ENCODE measurements at regions not wholly inside any gene's neighbourhood (a gene's known extent, or its start where the extent isn't known, plus 50 kb on each side); places are given as distances from the start of the nearest gene placed in this dataset.

DNA sequence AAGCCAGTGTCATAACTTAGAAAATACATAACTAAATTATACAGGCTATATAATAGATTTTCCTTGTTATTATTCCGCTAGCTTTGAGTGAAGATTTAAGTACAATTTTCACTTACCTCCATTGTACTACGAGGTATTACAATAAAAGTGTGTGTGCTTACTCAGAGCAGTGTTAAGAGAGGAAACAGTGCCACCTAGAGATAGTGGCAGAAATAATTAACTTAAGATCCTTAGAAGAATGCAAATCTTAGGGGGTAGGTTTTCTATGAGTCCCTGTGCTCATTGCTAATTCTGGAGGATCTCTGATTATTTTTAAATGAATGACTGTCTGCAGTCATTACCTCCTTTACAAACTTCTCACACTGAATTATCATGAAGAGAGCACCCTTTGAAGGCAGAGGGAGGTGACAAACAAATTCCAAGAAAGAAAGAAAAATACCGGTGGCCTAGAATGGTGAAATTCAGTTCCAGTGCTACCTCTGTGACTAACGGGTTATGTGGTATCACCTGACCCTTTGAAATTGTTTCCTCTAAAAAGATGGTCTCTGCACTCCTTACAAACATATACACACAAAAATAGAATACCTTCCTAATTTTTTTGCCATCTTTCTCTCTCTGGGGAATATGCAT is 379.8 kb downstream of the TRIM36 start:
- no peak overlapping the region for H3K27ac ChIP-seq
- H3K36me3 ChIP-seq, result no peaks in the 10 kb centered on the region
- no peak overlapping the region for H3K4me3 ChIP-seq
- 43 to 46% methylated on average over 4 of the region's 4 CpGs for WGBS, 2 donors
- no peaks in the 10 kb centered on the region for H3K4me1 ChIP-seq
- no peaks in the 10 kb centered on the region for H3K9me3 ChIP-seq
- DNase-seq, result no peak
- ATAC-seq (ENCODE audit: low FRiP score in 2 of 2), result no peak
- H3K27me3 ChIP-seq, result no peaks in the 10 kb centered on the region
- TF ChIP-seq, protein P1, sequence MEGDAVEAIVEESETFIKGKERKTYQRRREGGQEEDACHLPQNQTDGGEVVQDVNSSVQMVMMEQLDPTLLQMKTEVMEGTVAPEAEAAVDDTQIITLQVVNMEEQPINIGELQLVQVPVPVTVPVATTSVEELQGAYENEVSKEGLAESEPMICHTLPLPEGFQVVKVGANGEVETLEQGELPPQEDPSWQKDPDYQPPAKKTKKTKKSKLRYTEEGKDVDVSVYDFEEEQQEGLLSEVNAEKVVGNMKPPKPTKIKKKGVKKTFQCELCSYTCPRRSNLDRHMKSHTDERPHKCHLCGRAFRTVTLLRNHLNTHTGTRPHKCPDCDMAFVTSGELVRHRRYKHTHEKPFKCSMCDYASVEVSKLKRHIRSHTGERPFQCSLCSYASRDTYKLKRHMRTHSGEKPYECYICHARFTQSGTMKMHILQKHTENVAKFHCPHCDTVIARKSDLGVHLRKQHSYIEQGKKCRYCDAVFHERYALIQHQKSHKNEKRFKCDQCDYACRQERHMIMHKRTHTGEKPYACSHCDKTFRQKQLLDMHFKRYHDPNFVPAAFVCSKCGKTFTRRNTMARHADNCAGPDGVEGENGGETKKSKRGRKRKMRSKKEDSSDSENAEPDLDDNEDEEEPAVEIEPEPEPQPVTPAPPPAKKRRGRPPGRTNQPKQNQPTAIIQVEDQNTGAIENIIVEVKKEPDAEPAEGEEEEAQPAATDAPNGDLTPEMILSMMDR (IDR thresholded peaks at IDR 0.05), result peak in 2 of 6 experiments; percentile 26 to 42
- no peak for TF ChIP-seq POLR2A (IDR thresholded peaks at IDR 0.05)

DNA sequence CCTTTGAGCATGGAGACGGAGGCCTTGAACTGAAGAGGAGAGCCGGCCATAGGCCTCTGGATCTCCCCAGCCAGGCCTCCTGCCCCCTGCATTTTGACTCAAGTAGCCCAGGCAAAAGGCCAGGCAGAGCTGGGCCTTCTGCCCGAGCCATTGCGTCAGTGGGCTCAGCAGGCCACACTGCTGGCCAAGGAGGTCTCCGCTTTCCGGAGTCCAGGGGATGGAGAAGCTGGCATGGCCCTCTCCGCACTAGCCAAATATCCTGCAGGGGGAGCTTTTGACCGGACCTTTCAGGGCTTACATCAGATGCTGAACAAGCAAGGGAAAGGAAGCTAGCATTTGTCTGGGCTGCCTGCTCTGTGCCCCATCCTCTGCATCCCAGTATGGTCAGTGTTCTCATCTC is 386.8 kb downstream of the TRIM36 start:
- Histone ChIP-seq H3K4me1 (no peaks in the 10 kb centered on the region), H3K9me3 (no peaks in the 10 kb centered on the region), H3K27ac (no peak overlapping the region), H3K36me3 (no peaks in the 10 kb centered on the region), H3K27me3 (no peaks in the 10 kb centered on the region), H3K4me3 (no peak overlapping the region)
- ATAC-seq (ENCODE audit: low FRiP score in 2 of 2) (peak in 1 of 2 donors; percentile 40), DNase-seq (peak in 1 of 2 donors; percentile 55)
- 77 to 78% methylated on average over 3 to 8 of the region's 8 CpGs for WGBS, 2 donors
- TF ChIP-seq, protein P1 (IDR thresholded peaks at IDR 0.05), result no peak
- TF ChIP-seq POLR2AphosphoS5 (IDR thresholded peaks at IDR 0.05), result no peak
- TF ChIP-seq POLR2A (IDR thresholded peaks at IDR 0.05), result no peak
- TF ChIP-seq EP300 (IDR thresholded peaks at IDR 0.05), result no peak

DNA sequence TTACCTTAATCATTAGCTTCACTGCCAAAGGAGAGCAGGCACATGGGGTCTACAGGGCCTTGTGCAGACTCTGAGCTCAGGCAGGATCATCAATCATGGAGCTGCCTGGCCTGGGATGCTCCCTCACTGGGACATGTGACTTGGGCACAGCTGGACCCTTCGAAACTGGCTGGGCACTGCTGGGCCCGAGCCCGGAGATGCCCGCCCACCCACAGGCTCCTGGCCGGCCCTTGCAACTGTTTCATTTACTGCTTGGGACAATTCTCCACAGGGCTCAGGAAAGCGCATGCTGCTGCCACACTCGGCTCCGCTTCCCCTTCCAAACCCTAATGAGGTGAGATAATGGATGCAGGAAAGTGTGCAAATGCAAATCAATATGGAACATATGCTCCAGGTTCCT is 387.5 kb downstream of the TRIM36 start:
- no peaks in the 10 kb centered on the region for H3K4me1 ChIP-seq
- no peak for ATAC-seq (ENCODE audit: low FRiP score in 2 of 2)
- TF ChIP-seq POLR2AphosphoS5 (IDR thresholded peaks at IDR 0.05), result no peak
- TF ChIP-seq, protein P1 (IDR thresholded peaks at IDR 0.05), result no peak
- no peak for TF ChIP-seq EP300 (IDR thresholded peaks at IDR 0.05)
- no peak for TF ChIP-seq POLR2A (IDR thresholded peaks at IDR 0.05)
- H3K9me3 ChIP-seq, result no peaks in the 10 kb centered on the region
- H3K27me3 ChIP-seq, result no peaks in the 10 kb centered on the region
- no peak overlapping the region for H3K27ac ChIP-seq
- DNase-seq, result peak in 1 of 2 donors; percentile 53
- WGBS, 2 donors, result 84 to 92% methylated on average over 8 of the region's 8 CpGs
- no peaks in the 10 kb centered on the region for H3K36me3 ChIP-seq
- H3K4me3 ChIP-seq, result no peak overlapping the region

DNA sequence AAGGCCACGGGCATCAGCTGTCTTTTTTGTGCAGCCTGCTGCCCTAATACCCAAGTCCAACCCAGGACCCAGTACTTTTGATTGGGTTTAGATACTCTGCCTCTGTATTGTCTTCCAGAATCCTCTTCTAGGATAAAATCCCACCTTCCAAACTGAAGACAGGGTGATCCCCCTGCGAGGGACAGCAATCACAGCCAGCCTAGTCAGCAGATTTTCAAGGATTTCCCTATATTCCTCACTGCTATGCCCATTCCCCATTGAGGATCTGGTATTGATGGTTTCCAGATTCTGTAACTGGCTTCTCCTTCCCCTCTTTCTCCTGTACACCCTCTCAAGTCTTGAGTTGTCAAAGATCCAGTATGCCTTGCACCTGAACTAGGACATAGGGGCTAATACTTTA is 389.4 kb downstream of the TRIM36 start:
- WGBS, 2 donors, result 79 to 83% methylated on average over 2 of the region's 2 CpGs
- Histone ChIP-seq H3K4me1 (no peaks in the 10 kb centered on the region), H3K27me3 (no peaks in the 10 kb centered on the region), H3K36me3 (no peaks in the 10 kb centered on the region), H3K9me3 (no peaks in the 10 kb centered on the region), H3K27ac (no peak overlapping the region), H3K4me3 (no peak overlapping the region)
- TF ChIP-seq POLR2AphosphoS5 (IDR thresholded peaks at IDR 0.05) (no peak), EP300 (IDR thresholded peaks at IDR 0.05) (no peak), POLR2A (IDR thresholded peaks at IDR 0.05) (no peak)
- TF ChIP-seq, protein P1 (IDR thresholded peaks at IDR 0.05), result no peak
- ATAC-seq (ENCODE audit: low FRiP score in 2 of 2) (no peak), DNase-seq (no peak)

DNA sequence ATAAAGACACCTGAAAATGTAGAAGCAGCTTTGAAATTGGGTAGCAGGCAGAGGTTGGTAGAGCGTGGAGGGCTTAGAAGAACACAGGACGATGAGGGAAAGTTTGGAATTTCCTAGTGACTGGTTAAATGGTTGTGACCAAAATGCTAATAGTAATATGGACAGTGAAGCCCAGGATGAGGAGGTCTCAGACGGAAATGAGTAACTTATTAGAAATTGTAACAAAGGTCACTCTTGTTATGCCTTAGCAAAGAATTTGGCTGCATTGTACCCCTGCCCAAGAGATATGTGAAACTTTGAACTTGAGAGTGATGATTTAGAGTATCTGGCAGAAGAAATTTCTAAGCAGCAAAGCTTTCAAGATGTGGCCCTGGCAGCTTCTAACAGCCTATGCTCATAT is 382.5 kb downstream of the KCNN2 start:
- H3K4me3 ChIP-seq, result no peak overlapping the region
- no peak for ATAC-seq (ENCODE audit: low FRiP score in 2 of 2)
- H3K4me1 ChIP-seq, result no peaks in the 10 kb centered on the region
- TF ChIP-seq EP300 (IDR thresholded peaks at IDR 0.05), result no peak
- no peak for TF ChIP-seq POLR2A (IDR thresholded peaks at IDR 0.05)
- TF ChIP-seq, protein P1 (IDR thresholded peaks at IDR 0.05), result no peak
- no peak for TF ChIP-seq POLR2AphosphoS5 (IDR thresholded peaks at IDR 0.05)
- no peaks in the 10 kb centered on the region for H3K9me3 ChIP-seq
- 76 to 82% methylated on average over 3 of the region's 3 CpGs for WGBS, 2 donors
- no peak for DNase-seq
- H3K27me3 ChIP-seq, result no peaks in the 10 kb centered on the region
- H3K27ac ChIP-seq, result no peak overlapping the region
- no peaks in the 10 kb centered on the region for H3K36me3 ChIP-seq
